Muscle of arm (tissue), 1 donor: ENCODE measurements at regions not wholly inside any gene's neighbourhood (a gene's known extent, or its start where the extent isn't known, plus 50 kb on each side); places are given as distances from the start of the nearest gene placed in this dataset.

Source experiments
- DNase-seq: peaks from one replicate; pipeline ENCODE4 v3.0.0-alpha.2; 2013

DNA sequence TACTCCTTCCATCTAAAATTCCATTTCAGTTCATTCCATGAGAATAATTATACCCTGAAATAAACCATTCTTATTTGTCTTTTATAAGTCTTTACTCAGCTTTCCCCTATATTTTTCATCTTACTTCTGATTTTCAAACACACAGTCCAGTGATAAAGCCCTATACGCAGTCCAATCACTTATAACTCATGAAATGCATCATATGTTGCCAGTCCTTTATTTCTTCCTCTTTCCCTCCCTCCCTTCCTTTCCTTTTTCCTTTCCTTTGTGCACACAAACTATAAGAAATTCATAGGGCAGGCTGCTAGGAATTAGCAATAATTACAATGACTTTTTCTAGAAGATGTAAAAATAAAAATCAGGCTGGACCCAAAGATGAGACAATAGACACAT, 58.8 kb upstream of the RPS23 start:
- no peak for DNase-seq

DNA sequence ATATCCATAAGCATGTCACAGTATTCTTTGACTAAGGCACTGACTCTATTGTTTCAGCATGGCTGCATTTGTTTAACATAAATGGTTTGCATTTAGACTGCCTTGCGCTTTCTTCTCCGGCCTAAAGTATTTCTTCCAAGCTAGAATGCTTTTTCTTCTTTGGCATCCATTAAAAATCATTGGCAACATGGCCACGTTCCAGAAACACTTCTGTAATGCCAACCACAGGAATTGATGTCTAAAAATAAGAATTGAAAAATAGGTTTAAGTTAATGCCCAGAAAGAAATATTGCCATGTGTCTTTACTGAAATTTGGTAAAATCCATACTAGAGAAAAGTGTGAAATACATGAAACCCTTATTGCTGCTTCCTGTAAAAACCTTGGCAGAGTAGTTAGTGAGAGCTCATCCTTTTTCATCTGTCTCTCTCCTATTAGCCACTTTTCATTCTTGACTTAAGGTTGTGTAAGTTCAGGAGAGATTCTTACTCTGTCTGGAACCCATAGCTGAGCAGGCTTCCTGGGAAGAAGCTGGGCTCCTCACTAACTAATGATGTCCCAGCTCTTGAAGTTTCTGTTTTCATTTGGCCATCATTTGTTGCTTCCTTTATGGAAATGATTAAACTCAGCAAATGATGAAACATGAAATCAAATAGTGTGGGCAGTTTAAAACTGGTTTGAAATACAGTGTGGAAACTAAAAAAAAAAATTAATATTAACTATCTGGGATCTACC, 58.2 kb upstream of the RPS23 start:
- DNase-seq, result no peak

DNA sequence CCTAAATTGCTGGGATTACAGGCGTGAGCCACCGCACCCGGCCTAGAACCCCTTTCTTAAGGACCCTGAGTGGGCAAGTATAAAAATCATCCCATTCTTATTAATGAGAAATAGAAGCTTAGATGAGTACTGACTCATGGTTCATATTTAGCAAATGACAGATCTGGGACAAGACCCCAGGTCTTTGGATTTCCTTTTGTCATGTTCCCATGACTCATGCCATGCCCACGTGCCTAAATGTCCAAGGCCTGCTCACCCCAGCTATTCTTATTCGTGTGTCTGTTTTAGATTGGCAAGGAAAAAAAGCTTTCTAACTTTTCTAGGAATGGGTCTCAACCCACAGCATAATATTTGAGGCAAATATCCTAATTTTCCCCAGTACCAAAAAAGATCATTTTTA, 57.7 kb upstream of the RPS23 start:
- DNase-seq, result no peak

DNA sequence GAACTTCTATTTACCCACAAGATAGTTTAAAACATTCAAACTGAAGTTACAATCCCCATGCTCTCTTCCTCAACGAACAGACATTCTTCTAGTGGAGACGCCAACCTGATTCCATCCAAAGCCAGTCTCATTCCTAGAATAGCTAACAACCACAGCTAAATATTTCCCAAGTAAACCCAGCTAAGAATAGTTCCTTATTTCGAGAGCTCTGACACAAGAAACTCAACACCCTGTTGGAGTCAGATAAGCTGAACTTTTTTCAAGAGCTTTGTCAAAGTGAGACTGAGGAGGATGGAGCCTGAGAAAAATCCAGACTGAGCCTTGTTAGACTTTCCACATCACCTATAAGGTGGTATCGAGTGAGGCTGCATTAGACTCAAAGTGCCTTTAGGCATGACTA, 56.7 kb upstream of the RPS23 start:
- DNase-seq, result no peak

DNA sequence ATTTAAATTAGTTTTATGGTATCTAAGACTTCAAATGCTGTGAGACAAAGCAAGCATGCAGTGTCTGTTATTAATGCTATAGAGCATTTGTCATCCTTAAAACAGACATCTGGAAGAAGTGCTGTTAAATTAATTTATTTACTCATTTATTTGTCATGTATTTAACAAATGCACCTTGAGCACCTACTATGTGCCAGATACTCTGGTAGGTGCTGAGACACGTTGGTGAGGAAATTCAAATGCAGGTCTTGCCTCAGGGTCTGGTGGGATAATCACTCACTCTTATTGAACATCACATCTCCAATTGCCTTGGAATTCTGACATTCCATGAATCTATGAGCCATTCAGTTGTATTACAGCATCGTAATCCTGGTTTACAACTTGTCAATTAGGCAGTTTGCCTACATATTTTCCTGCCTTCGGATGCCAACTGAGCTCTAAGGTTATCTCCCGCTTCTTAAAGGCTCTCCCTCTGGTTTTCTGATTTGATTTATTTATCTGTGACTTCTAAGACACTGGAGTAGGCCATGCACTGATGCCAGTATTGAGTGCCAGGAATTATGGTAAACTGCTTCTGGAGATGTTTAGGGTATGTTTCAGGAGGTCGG, 56.0 kb upstream of the RPS23 start:
- no peak for DNase-seq

DNA sequence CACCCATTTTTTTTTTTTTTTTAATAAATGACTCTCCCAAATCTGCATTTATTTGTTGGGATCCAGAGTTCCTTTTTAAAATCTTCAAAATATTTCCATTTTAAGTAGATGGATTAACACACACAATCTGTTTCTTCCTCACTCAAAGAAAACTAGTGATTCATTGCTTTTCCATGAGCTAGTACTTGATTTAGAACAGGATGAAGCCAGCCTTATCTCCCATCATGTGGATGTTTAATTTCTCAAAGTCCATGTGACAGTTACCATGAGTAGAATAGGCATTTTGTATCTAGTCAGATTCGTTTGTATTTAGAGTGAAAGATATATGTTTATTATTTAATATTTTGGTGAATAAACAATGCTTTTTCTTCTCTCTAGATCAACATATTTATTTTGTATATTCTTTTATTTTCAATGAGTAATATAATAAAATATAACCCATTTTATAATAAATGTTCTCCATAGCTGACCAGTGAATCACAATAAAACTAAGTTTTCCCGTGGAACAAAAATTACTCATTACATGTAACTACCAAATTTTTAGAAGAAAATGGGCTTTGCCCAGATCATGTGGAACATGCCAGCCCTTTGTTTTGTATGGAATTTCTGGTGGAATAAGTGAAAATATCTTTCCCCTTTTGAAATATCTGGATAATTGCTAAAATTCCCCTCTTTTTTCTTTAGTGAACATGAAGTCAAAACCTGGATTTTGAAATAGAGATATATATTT, 54.9 kb upstream of the RPS23 start:
- no peak for DNase-seq

DNA sequence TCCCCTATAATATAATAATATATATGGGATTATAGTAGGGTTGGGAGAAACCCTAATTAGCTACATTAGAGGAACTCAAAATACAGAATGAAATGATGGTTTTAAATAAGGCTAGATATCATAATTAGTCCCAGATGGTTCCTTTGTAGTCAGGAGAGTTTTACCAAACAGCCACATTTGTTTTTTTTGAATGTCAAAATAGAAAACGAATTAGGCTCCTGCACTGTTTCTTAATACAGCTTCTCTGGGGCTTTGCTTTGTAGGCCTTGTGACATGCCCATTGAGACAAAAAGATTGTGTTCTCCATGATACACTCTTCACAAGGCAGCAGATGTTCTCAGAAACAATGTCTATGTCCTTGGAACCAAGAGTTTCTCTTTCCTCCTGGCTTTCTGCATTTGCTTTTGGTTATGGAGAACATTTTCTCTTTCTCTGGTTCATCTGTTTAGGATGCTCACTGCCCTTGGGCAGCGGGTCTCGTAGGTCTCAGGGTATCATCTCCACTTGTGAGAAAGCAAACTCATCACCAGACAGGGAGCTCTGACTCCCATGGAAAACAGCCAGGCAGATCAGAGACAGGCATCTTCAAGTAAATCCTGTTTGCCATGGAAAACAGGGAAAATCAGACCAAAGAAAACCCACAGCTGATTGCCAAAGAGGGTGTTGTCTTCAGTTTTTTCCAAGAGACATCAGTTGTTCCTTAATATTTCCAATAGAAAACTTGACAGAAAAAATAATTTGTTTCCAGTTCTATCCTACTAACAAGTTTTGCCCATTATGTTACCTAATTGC, 54.1 kb upstream of the RPS23 start:
- no peak for DNase-seq

DNA sequence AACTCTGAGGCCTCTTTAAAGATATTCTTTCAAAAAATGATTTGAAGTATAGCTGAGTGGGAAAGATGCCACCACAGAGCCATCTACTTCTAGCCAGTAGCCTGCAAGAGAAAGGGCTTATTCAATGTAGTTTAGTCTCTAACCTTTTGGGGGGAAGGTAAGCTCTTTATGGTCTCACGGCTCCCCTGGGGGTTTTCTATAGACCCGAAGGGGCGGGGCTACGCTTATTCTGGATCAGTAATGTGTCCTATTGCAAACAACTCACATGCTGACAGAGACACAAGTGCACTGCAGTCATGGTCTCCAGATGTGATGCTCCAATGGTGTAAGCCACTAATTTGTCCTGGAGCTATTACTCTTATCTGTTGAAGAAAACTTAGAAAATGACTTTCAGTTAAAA, 53.4 kb upstream of the RPS23 start:
- DNase-seq, result no peak

DNA sequence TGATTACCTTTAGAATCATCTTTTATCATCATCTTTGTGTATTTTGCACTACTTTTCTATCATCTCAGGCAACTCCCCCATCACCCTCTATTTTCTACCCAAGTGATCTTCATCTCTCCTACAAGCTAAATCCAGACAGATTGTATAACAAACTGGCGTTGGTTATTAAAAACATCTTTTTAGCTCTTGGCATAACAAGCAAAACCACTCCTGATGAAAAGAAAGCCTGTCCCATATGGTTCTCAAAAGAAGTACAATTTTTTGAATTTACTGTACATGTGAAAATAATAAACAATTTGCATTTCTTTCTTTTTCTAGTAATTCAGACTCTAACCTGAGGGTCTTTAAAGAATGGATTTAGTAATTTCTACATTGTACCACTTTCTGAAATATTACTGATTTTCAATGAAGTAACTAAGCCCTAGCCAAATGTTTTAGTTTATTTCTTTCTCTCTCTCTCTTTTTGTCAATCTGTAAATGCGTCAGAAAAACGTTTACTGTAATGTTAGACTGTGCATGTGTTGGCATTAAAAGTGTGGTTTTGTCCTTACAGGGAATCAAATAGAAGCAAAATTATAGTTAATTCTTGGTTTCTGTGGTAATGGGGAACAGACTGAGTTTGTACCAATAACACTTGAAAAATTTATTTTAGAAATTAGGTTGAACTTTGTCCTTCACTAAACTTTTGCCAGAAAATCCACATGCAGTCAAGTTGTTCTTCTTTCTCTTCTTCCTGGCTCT, 52.5 kb upstream of the RPS23 start:
- no peak for DNase-seq

DNA sequence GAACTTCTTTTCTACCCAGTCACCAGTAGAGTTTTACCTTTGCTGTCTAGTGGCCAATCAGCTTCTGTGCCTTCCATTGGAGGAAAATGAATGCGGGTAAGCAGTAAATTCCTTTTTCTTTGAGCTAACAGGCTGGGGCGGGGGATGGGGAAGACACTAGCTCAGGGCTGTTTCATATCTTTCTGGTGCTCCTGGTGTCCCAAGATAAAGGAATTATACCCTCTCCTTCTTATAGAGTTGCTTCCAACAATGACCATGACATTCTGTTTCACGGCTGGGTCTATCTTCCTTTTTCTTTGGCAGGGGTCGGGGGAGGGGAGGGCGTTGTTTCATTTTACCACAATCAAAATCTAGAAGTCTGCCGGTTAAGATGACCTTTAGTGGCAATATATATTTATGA, 51.2 kb upstream of the RPS23 start:
- DNase-seq, result no peak
